ENCODE measurements at regions not wholly inside any gene's neighbourhood (a gene's known extent, or its start where the extent isn't known, plus 50 kb on each side); places are given as distances from the start of the nearest gene placed in this dataset.

DNA sequence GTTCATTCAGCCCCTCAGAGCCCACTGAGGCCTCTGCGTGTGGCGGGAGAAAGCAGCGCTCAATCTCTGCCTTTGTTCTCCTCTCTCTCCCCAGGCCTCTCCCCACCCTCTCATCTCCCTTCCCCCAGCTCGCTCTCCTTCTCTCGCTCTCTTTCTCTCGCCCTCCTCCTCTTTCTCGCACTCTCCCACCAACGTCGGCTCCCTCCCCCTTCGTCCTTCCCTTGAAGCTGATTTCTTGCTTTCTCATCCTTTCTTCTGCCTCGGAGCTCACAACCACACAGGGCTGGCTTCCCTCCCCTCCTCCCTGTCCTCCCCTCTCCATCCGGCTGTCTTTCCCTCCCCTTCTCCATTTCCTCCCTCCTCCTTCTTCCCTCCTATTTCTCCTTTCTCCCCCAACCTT is 96.4 kb downstream of the LRRC74A start:
- no peak overlapping the region for H3K27ac ChIP-seq
- H3K9ac ChIP-seq (ENCODE audit: low read depth in 2 of 2, low read length in 2 of 2), result no peak overlapping the region
- peaks cover 23% of the 10 kb centered on the region for H3K4me1 ChIP-seq
- TF ChIP-seq, protein P1, sequence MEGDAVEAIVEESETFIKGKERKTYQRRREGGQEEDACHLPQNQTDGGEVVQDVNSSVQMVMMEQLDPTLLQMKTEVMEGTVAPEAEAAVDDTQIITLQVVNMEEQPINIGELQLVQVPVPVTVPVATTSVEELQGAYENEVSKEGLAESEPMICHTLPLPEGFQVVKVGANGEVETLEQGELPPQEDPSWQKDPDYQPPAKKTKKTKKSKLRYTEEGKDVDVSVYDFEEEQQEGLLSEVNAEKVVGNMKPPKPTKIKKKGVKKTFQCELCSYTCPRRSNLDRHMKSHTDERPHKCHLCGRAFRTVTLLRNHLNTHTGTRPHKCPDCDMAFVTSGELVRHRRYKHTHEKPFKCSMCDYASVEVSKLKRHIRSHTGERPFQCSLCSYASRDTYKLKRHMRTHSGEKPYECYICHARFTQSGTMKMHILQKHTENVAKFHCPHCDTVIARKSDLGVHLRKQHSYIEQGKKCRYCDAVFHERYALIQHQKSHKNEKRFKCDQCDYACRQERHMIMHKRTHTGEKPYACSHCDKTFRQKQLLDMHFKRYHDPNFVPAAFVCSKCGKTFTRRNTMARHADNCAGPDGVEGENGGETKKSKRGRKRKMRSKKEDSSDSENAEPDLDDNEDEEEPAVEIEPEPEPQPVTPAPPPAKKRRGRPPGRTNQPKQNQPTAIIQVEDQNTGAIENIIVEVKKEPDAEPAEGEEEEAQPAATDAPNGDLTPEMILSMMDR (IDR thresholded peaks at IDR 0.05), result no peak
- no peaks in the 10 kb centered on the region for H3K27me3 ChIP-seq
- no peak overlapping the region for H3K4me3 ChIP-seq
- no peaks in the 10 kb centered on the region for H3K36me3 ChIP-seq
- DNase-seq, result no peak
- H3K9me3 ChIP-seq, result no peaks in the 10 kb centered on the region
- intact Hi-C loops (cut with DNase I), result no loop called here

DNA sequence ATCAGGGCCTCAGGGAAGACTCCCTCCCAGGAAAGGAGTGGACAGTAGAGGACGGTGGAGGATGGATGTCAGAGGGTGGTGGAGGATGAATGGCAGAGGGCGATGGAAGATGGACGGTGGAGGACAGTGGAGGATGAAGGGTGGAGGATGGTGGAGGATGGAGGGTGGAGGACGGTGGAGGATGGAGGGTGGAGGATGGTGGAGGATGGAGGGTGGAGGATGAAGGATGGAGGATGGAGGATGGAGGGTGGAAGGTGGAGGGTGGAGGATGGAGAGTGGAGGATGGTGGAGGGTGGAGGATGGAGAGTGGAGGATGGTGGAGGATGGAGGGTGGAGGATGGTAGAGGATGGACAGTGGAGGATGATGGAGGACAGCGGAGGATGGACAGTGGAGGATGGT is 95.9 kb downstream of the LRRC74A start:
- no peak for DNase-seq
- H3K36me3 ChIP-seq, result no peaks in the 10 kb centered on the region
- intact Hi-C loops (cut with DNase I), result no loop called here
- H3K27me3 ChIP-seq, result no peaks in the 10 kb centered on the region
- peaks cover 24% of the 10 kb centered on the region for H3K4me1 ChIP-seq
- no peaks in the 10 kb centered on the region for H3K9me3 ChIP-seq
- no peak overlapping the region for H3K9ac ChIP-seq (ENCODE audit: low read depth in 2 of 2, low read length in 2 of 2)
- H3K27ac ChIP-seq, result no peak overlapping the region
- TF ChIP-seq, protein P1 (IDR thresholded peaks at IDR 0.05), result no peak
- H3K4me3 ChIP-seq, result no peak overlapping the region

DNA sequence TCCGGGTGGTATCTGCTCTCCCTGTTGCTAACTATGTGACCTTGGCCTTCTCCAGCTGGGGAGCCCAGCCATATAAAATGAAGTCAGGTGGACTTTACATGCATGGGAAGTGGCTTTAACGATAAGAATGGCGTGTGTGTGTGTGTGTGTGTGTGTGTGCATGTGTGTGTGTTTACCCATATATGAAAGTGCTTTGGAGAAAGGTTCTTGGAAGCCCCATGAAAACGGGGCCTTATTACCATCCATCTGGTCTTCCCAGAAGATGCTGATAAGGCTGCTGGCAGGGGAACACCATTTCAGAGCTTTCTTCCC is 94.8 kb downstream of the LRRC74A start:
- Histone ChIP-seq H3K4me3 (no peak overlapping the region), H3K4me1 (peaks cover 24% of the 10 kb centered on the region), H3K9ac (ENCODE audit: low read depth in 2 of 2, low read length in 2 of 2) (no peak overlapping the region), H3K27ac (no peak overlapping the region), H3K36me3 (no peaks in the 10 kb centered on the region), H3K27me3 (no peaks in the 10 kb centered on the region), H3K9me3 (no peaks in the 10 kb centered on the region)
- TF ChIP-seq, protein P1 (IDR thresholded peaks at IDR 0.05), result no peak
- DNase-seq, result no peak
- intact Hi-C loops (cut with DNase I), result no loop called here

GRCh38 chr14:76920331-76921087 is 94.3 kb downstream of the LRRC74A start:
- Histone ChIP-seq H3K27ac (peak overlapping the region; percentile 82), H3K27me3 (no peaks in the 10 kb centered on the region), H3K4me1 (peaks cover 24% of the 10 kb centered on the region), H3K9ac (ENCODE audit: low read depth in 2 of 2, low read length in 2 of 2) (peak overlapping the region in 1 of 2 donors; percentile 46), H3K4me3 (no peak overlapping the region), H3K36me3 (no peaks in the 10 kb centered on the region), H3K9me3 (no peaks in the 10 kb centered on the region)
- intact Hi-C loops (cut with DNase I), result no loop called here
- TF ChIP-seq, protein P1 (IDR thresholded peaks at IDR 0.05), result no peak
- DNase-seq, result no peak

- Histone ChIP-seq H3K4me1 (peaks cover 24% of the 10 kb centered on the region), H3K4me3 (no peak overlapping the region), H3K27me3 (no peaks in the 10 kb centered on the region), H3K27ac (peak overlapping the region; percentile 82), H3K9ac (ENCODE audit: low read depth in 2 of 2, low read length in 2 of 2) (peak overlapping the region; percentile 13 to 74), H3K9me3 (no peaks in the 10 kb centered on the region), H3K36me3 (no peaks in the 10 kb centered on the region)
- DNase-seq, result peak; percentile 65
- TF ChIP-seq, protein P1 (IDR thresholded peaks at IDR 0.05), result no peak
- intact Hi-C loops (cut with DNase I), result loop anchor here (5.0 kb wide), 1 partner anchor 38 kb away; no protein-coding TSS in a partner anchor
Measured at GRCh38 chr14:76919431-76920330, 93.5 kb downstream of the LRRC74A start.
